IMR-90 (cell line): ENCODE measurements at regions not wholly inside any gene's neighbourhood (a gene's known extent, or its start where the extent isn't known, plus 50 kb on each side); places are given as distances from the start of the nearest gene placed in this dataset.
A peak's percentile ranks its signal among the peaks of the same experiment; 100 is the strongest.

Experiments
- ATAC-seq: fragments of 200-7000 bp; cut with Tn5 transposase; 2 replicates; pipeline ENCODE4 v1.9.1; 2020; ENCODE audit warnings: low read depth, mild to moderate bottlenecking, moderate library complexity
- BruUV-seq: library from RNA; stranded (reverse); fragments of 400-500 nt; replicated peaks from 2 replicates; lab custom pipeline; 2021; lab: Mats Ljungman, UMichigan
- CTCF ChIA-PET: fragments of 300-600 bp; formaldehyde crosslinking; extraction: SDS; loops from one replicate; lab custom pipeline; 2021; ENCODE audit warnings: antibody characterized with exemption; lab: Yijun Ruan, JAX
- POLR2A ChIA-PET: fragments of 300-600 bp; sonication (Branson Sonifier 250); formaldehyde crosslinking; loops from one replicate; lab custom pipeline; 2022; ENCODE audit warnings: antibody characterized with exemption; ENCODE audit not compliant: unreplicated experiment; lab: Charles Lee
- DNase-seq: peaks from one replicate; pipeline ENCODE4 v3.0.0; 2013
- H2AFZ ChIP-seq: replicated peaks from 2 replicates; pipeline ENCODE3; 2013; ENCODE audit warnings: low read length, mild to moderate bottlenecking; ENCODE audit not compliant: poor library complexity
- H2AK5ac ChIP-seq: 2 replicates; pipeline ENCODE4 v1.6.1; 2013; ENCODE audit warnings: low read depth, low read length, inconsistent platforms
- H2AK9ac ChIP-seq: replicated peaks from 2 replicates; pipeline ENCODE3; 2013; ENCODE audit warnings: mild to moderate bottlenecking, low read depth, low read length, moderate library complexity; ENCODE audit not compliant: poor library complexity
- H2BK120ac ChIP-seq: 2 replicates; pipeline ENCODE4 v1.6.1; 2013; ENCODE audit warnings: low read depth, low read length, inconsistent platforms
- H2BK15ac ChIP-seq: 3 replicates; pipeline ENCODE4 v1.6.1; 2013; ENCODE audit warnings: low read depth, low read length, inconsistent platforms
- H2BK20ac ChIP-seq: 2 replicates; pipeline ENCODE4 v1.6.1; 2013; ENCODE audit warnings: low read depth, mild to moderate bottlenecking, inconsistent platforms, low read length, moderate library complexity
- H2BK5ac ChIP-seq: 2 replicates; pipeline ENCODE4 v1.6.1; 2013; ENCODE audit warnings: mild to moderate bottlenecking, low read depth, low read length, inconsistent platforms; ENCODE audit not compliant: poor library complexity, severe bottlenecking
- H3K14ac ChIP-seq: replicated peaks from 2 replicates; pipeline ENCODE4 v1.6.1; 2013; ENCODE audit warnings: low read depth, low read length, inconsistent platforms
- H3K18ac ChIP-seq: 2 replicates; pipeline ENCODE4 v1.6.1; 2013; ENCODE audit warnings: low read depth, low read length, control low read depth
- H3K23ac ChIP-seq: 2 replicates; pipeline ENCODE4 v1.6.1; 2013; ENCODE audit warnings: low read depth, low read length, inconsistent platforms
- H3K27ac ChIP-seq: 2 replicates; pipeline ENCODE4 v1.5.1; 2013; ENCODE audit warnings: mild to moderate bottlenecking, control low read depth, low read length; ENCODE audit not compliant: insufficient read depth
- H3K27me3 ChIP-seq: 2 replicates; pipeline ENCODE4 v1.6.1; 2013; ENCODE audit warnings: low read length; ENCODE audit not compliant: control insufficient read depth, insufficient read depth
- H3K36me3 ChIP-seq: 2 replicates; pipeline ENCODE4 v1.6.1; 2013; ENCODE audit warnings: low read length, mixed read lengths; ENCODE audit not compliant: control insufficient read depth, insufficient read depth
- H3K4ac ChIP-seq: 2 replicates; pipeline ENCODE4 v1.6.1; 2013; ENCODE audit warnings: low read depth, low read length, inconsistent platforms
- H3K4me1 ChIP-seq: 2 replicates; pipeline ENCODE4 v1.6.1; 2013; ENCODE audit warnings: low read length, mixed read lengths; ENCODE audit not compliant: control insufficient read depth, insufficient read depth
- H3K4me2 ChIP-seq: 2 replicates; pipeline ENCODE4 v1.6.1; 2013; ENCODE audit warnings: low read depth, mild to moderate bottlenecking, control low read depth, low read length, moderate library complexity
- H3K4me3 ChIP-seq: 2 replicates; pipeline ENCODE4 v1.5.1; 2013; ENCODE audit warnings: low read depth, mild to moderate bottlenecking, control low read depth, low read length, moderate library complexity; ENCODE audit not compliant: insufficient read depth
- H3K56ac ChIP-seq: 2 replicates; pipeline ENCODE4 v1.6.1; 2013; ENCODE audit warnings: low read length, inconsistent platforms; ENCODE audit not compliant: insufficient read depth; ENCODE audit errors: extremely low read depth
- H3K79me1 ChIP-seq, 2 experiments: 2 replicates each; pipeline ENCODE4 v1.6.1; 2013; ENCODE audit warnings: low read length in 2 of 2, inconsistent platforms in 1 of 2, low read depth in 1 of 2
- H3K9ac ChIP-seq: 2 replicates; pipeline ENCODE4 v1.6.1; 2013; ENCODE audit warnings: low read depth, low read length, control low read depth
- H3K9me1 ChIP-seq: 2 replicates; pipeline ENCODE4 v1.6.1; 2013; ENCODE audit warnings: low read length, inconsistent platforms; ENCODE audit not compliant: insufficient read depth
- H3K9me3 ChIP-seq: 2 replicates; pipeline ENCODE4 v1.6.1; 2013; ENCODE audit warnings: low read length; ENCODE audit not compliant: control insufficient read depth, insufficient read depth
- H4K20me1 ChIP-seq: 2 replicates; pipeline ENCODE4 v1.6.1; 2013; ENCODE audit warnings: low read length, inconsistent platforms; ENCODE audit not compliant: insufficient read depth
- H4K5ac ChIP-seq: 2 replicates; pipeline ENCODE4 v1.6.1; 2013; ENCODE audit warnings: mild to moderate bottlenecking, low read depth, low read length, control low read depth
- H4K8ac ChIP-seq, 2 experiments: 2 replicates each; pipeline ENCODE4 v1.6.1; 2013; ENCODE audit warnings: low read depth in 2 of 2, low read length in 2 of 2, control low read depth in 1 of 2, inconsistent platforms in 1 of 2
- H4K91ac ChIP-seq: 2 replicates; pipeline ENCODE4 v1.6.1; 2013; ENCODE audit warnings: low read depth, low read length, inconsistent platforms; ENCODE audit not compliant: insufficient read depth
- BHLHE40 ChIP-seq: fragments of 150-350 bp; IDR thresholded peaks from 2 replicates; pipeline ENCODE4 v1.6.1; 2016; ENCODE audit warnings: mild to moderate bottlenecking, low read depth, low read length
- RFX5 ChIP-seq: IDR thresholded peaks from 2 replicates; pipeline ENCODE4 v1.8.0; 2012; ENCODE audit warnings: low read depth, mild to moderate bottlenecking, low read length, moderate library complexity
- WGBS, 2 experiments: methylation state at CpG; one replicate each; pipeline versions ENCODE4 v1.1.5 to v1.1.7; 2013; ENCODE audit warnings: missing lambda C conversion rate in 2 of 2; ENCODE audit not compliant: insufficient read length in 1 of 2; ENCODE audit errors: extremely low coverage in 2 of 2; 5-methylcytosine and 5-hydroxymethylcytosine counted together
- dilution Hi-C: fragments of 300-500 bp; cut with HindIII; formaldehyde crosslinking; loops from one replicate; pipeline ENCODE4 v1.14.3; 2018; ENCODE audit warnings: low sequenced_read_pairs; ENCODE audit not compliant: unreplicated experiment
- in situ Hi-C: fragments of 300-500 bp; cut with MboI; formaldehyde crosslinking; loops from 3 replicates; pipeline ENCODE4 v1.14.3; 2019; ENCODE audit warnings: low sequenced_read_pairs, inconsistent platforms, mixed read lengths
- intact Hi-C: fragments of 100-400 bp; cut with micrococcal nuclease; formaldehyde crosslinking; loops from 2 replicates; pipeline ENCODE4 v1.10.0; 2022
- TF ChIP-seq, protein P1 (sequence below): conservative IDR thresholded peaks from 2 replicates; pipeline ENCODE4 v1.5.1; 2012; ENCODE audit warnings: mild to moderate bottlenecking, low read depth, low read length, improper control_type of control experiment

DNA sequence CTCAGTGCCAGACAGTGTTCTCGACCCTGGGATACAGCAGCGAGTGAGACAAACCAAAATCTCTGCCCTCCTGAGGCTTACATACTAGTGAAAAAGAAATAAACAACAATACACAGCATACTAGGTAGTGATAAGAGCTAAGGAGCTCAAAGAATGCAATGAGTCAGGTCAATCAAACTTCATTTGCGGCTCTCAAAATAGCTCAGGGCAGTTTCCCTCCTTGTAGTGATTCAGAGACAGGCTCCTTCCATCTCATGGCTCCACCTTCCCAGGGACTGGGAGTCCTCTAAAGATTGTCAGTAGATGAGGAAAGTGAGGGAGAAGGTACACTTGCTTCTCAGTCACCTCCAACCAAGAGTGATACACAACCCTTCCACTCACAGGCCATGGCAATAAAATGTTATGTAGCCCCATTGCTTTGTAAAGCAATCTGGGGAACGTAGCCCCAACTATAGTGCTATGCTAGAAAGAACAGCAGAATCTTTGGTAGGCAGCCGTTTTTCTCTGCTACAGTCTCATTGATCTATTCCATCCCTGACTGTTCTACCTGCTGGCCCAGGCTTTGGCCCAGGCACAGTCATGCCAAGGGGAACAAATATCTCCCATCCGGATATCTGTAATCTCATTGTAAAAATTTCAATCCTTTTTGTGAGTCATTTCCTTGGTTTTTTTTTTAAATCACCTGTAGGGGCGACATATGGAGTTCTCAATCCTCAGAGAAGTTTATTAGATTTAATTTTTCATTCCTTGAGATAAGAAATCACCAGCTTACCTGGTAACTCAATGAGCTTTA, 183.1 kb upstream of the S100G start:
- H3K79me1 ChIP-seq, result 0 out of 4 replicates have a peak, but pooled peaks cover 0 to 7% of the 10 kb centered on the region in 2 experiments
- peak overlapping the region; percentile 75; the same call in 1 of the 2 replicates for H4K5ac ChIP-seq
- peak overlapping the region; percentile 62 for H2AK5ac ChIP-seq
- peak overlapping the region; percentile 69; the same call in 1 of the 2 replicates for H3K23ac ChIP-seq
- in situ Hi-C loops, result no loop called here
- H3K14ac ChIP-seq, result peak overlapping the region; percentile 49; the same call in 1 of the 2 replicates
- peaks cover 2% of the 10 kb centered on the region; the same call in 1 of the 2 replicates for H3K27me3 ChIP-seq
- no peak overlapping the region for H2AFZ ChIP-seq
- no peak overlapping the region for H2AK9ac ChIP-seq
- ChIA-PET POLR2A (no interaction called here), CTCF (no interaction called here)
- H3K9ac ChIP-seq, result no peak overlapping the region
- H3K9me3 ChIP-seq, result peaks cover 2% of the 10 kb centered on the region; the same call in 1 of the 2 replicates
- H2BK120ac ChIP-seq, result peak overlapping the region; percentile 87
- ATAC-seq, result peak; percentile 66
- no peak overlapping the region for H3K56ac ChIP-seq
- peaks cover 5% of the 10 kb centered on the region for H3K9me1 ChIP-seq
- H3K36me3 ChIP-seq, result no peaks in the 10 kb centered on the region
- H4K91ac ChIP-seq, result peak overlapping the region; percentile 50; the same call in 1 of the 2 replicates
- dilution Hi-C loops, result no loop called here
- no peak overlapping the region; the same call in 1 of the 2 replicates for H3K4me2 ChIP-seq
- TF ChIP-seq BHLHE40, result no peak
- no peak for TF ChIP-seq RFX5
- TF ChIP-seq, protein P1, sequence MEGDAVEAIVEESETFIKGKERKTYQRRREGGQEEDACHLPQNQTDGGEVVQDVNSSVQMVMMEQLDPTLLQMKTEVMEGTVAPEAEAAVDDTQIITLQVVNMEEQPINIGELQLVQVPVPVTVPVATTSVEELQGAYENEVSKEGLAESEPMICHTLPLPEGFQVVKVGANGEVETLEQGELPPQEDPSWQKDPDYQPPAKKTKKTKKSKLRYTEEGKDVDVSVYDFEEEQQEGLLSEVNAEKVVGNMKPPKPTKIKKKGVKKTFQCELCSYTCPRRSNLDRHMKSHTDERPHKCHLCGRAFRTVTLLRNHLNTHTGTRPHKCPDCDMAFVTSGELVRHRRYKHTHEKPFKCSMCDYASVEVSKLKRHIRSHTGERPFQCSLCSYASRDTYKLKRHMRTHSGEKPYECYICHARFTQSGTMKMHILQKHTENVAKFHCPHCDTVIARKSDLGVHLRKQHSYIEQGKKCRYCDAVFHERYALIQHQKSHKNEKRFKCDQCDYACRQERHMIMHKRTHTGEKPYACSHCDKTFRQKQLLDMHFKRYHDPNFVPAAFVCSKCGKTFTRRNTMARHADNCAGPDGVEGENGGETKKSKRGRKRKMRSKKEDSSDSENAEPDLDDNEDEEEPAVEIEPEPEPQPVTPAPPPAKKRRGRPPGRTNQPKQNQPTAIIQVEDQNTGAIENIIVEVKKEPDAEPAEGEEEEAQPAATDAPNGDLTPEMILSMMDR, result no peak
- no TSS peak for BruUV-seq
- H3K4me1 ChIP-seq, result peaks cover 11% of the 10 kb centered on the region
- DNase-seq, result peak; percentile 68
- H3K4ac ChIP-seq, result peak overlapping the region; percentile 59
- H2BK5ac ChIP-seq, result peak overlapping the region; percentile 76
- intact Hi-C loops, result no loop called here
- peak overlapping the region in 1 of 2 experiments; percentile 80; a peak in 1 of 4 replicates for H4K8ac ChIP-seq
- H3K18ac ChIP-seq, result peak overlapping the region; percentile 85; the same call in 1 of the 2 replicates
- no peaks in the 10 kb centered on the region for H4K20me1 ChIP-seq
- no peak overlapping the region for H3K4me3 ChIP-seq
- WGBS, 2 experiments, result no CpG with 5 or more reads among the region's 7 CpGs
- peak overlapping the region; percentile 87 for H2BK20ac ChIP-seq
- no peak overlapping the region for H3K27ac ChIP-seq
- H2BK15ac ChIP-seq, result peak overlapping the region; percentile 72; the same call in 1 of the 3 replicates
